A549 (cell line): ENCODE measurements at regions not wholly inside any gene's neighbourhood (a gene's known extent, or its start where the extent isn't known, plus 50 kb on each side); places are given as distances from the start of the nearest gene placed in this dataset.
A peak's percentile ranks its signal among the peaks of the same experiment; 100 is the strongest.

Experiments
- ATAC-seq, 2 experiments: fragments of 200-7000 bp in 1 of 2; fragments of >200 bp in 1 of 2; cut with Nextera tagmentation in 1 of 2; cut with Tn5 transposase in 1 of 2; 3 replicates each; pipeline versions ENCODE4 v1.8.0 to v1.9.1; 2018 to 2020; ENCODE audit warnings: mild to moderate bottlenecking in 1 of 2, moderate library complexity in 1 of 2
- CTCF ChIA-PET: fragments of 300-600 bp; sonication (Branson Sonifier 250); formaldehyde crosslinking; extraction: SDS; loops from one replicate; lab custom pipeline; 2021; ENCODE audit warnings: antibody characterized with exemption, inconsistent platforms; lab: Yijun Ruan, JAX
- POLR2A ChIA-PET: fragments of 350-600 bp; formaldehyde crosslinking; extraction: SDS; loops from one replicate; lab custom pipeline; 2021; ENCODE audit warnings: antibody characterized with exemption, inconsistent platforms; lab: Yijun Ruan, JAX
- DNase-seq, 2 experiments: peaks; one replicate each; pipeline versions ENCODE4 v3.0.0 to v3.0.0-alpha.2; 2011 to 2016; ENCODE audit warnings: low read depth in 1 of 2, low spot score in 1 of 2
- FAIRE-seq: peaks from 2 replicates; lab custom pipeline; 2011; peaks lifted over from hg19 to GRCh38; lab: Jason Lieb, UNC
- H3K27ac ChIP-seq, 2 experiments: fragments of >200 bp; sonication (Bioruptor Twin); formaldehyde crosslinking; 3 replicates each; pipeline ENCODE4 v1.5.1; 2016 to 2017
- H3K4me1 ChIP-seq: fragments of >200 bp; sonication (Bioruptor Twin); formaldehyde crosslinking; 3 replicates; pipeline ENCODE4 v1.6.1; 2016
- H3K4me2 ChIP-seq: fragments of >200 bp; sonication (Bioruptor Twin); formaldehyde crosslinking; 3 replicates; pipeline ENCODE4 v1.6.1; 2016
- H3K4me3 ChIP-seq: fragments of >200 bp; sonication (Bioruptor Twin); formaldehyde crosslinking; 3 replicates; pipeline ENCODE4 v1.5.1; 2016
- H3K9me3 ChIP-seq: fragments of >200 bp; sonication (Bioruptor Twin); formaldehyde crosslinking; 3 replicates; pipeline ENCODE4 v1.6.1; 2016
- CBX2 ChIP-seq: fragments of 200-600 bp; sonication (generic); IDR thresholded peaks from 2 replicates; pipeline ENCODE4 v1.6.1; 2016; ENCODE audit warnings: low read depth, mild to moderate bottlenecking, borderline replicate concordance
- E2F6 ChIP-seq: IDR thresholded peaks from 2 replicates; pipeline ENCODE4 v1.6.1; 2012; ENCODE audit warnings: low read depth, borderline replicate concordance
- EHF ChIP-seq: fragments of 250-450 bp; sonication (Bioruptor Pico); IDR thresholded peaks from 2 replicates; pipeline ENCODE4 v1.5.0; 2020; ENCODE audit warnings: mild to moderate bottlenecking
- EP300 ChIP-seq, 2 experiments: fragments of >200 bp; sonication (Bioruptor Twin); formaldehyde crosslinking; IDR thresholded peaks; 2 replicates in 1 of 2; 3 replicates in 1 of 2; pipeline ENCODE4 v1.6.1; 2016 to 2017
- ESRRA ChIP-seq: fragments of 150-350 bp; IDR thresholded peaks from 2 replicates; pipeline ENCODE4 v1.6.1; 2014; ENCODE audit warnings: mild to moderate bottlenecking, low read length, borderline replicate concordance
- FOSB ChIP-seq: fragments of 250-450 bp; sonication (Bioruptor Pico); IDR thresholded peaks from 2 replicates; pipeline ENCODE4 v1.5.0; 2020; ENCODE audit warnings: mild to moderate bottlenecking, moderate library complexity
- GATA3 ChIP-seq: IDR thresholded peaks from 2 replicates; pipeline ENCODE4 v1.6.1; 2012; ENCODE audit warnings: borderline replicate concordance
- HES2 ChIP-seq: fragments of >200 bp; sonication (Bioruptor Twin); formaldehyde crosslinking; IDR thresholded peaks from 2 replicates; pipeline ENCODE4 v1.6.1; 2016
- HEYL ChIP-seq: fragments of 250-450 bp; sonication (Bioruptor Pico); IDR thresholded peaks from 2 replicates; pipeline ENCODE4 v1.8.0; 2021; ENCODE audit warnings: mild to moderate bottlenecking, moderate library complexity
- HOXA7 ChIP-seq: fragments of 250-450 bp; sonication (Bioruptor Pico); IDR thresholded peaks from 2 replicates; pipeline ENCODE4 v1.5.0; 2020; ENCODE audit warnings: mild to moderate bottlenecking, moderate library complexity
- HOXB5 ChIP-seq: fragments of 250-450 bp; sonication (Bioruptor Pico); IDR thresholded peaks from 2 replicates; pipeline ENCODE4 v1.5.0; 2020; ENCODE audit warnings: mild to moderate bottlenecking, moderate library complexity
- JUNB ChIP-seq: fragments of >200 bp; sonication (Bioruptor Twin); formaldehyde crosslinking; IDR thresholded peaks from 2 replicates; pipeline ENCODE4 v1.6.1; 2016
- KDM5A ChIP-seq: fragments of 200-600 bp; sonication (generic); IDR thresholded peaks from 2 replicates; pipeline ENCODE4 v1.6.1; 2016; ENCODE audit warnings: antibody characterized with exemption, mild to moderate bottlenecking
- MYC ChIP-seq: IDR thresholded peaks from 2 replicates; pipeline ENCODE4 v1.6.1; 2012; ENCODE audit warnings: mild to moderate bottlenecking, inconsistent platforms, low read length, improper control_type of control experiment, borderline replicate concordance
- POLR2AphosphoS2 ChIP-seq: conservative IDR thresholded peaks from 2 replicates; pipeline ENCODE4 v1.6.1; 2012; ENCODE audit warnings: low read length, improper control_type of control experiment, inconsistent platforms
- RAD21 ChIP-seq, 2 experiments: fragments of >200 bp in 1 of 2; sonication (Bioruptor Twin) in 1 of 2; formaldehyde crosslinking in 1 of 2; IDR thresholded peaks in 1 of 2; conservative IDR thresholded peaks in 1 of 2; 2 replicates in 1 of 2; 3 replicates in 1 of 2; pipeline ENCODE4 v1.6.1; 2012 to 2018; ENCODE audit warnings: inconsistent platforms in 1 of 2
- REST ChIP-seq: fragments of 200-600 bp; sonication (generic); IDR thresholded peaks from 2 replicates; pipeline ENCODE4 v1.6.1; 2016; ENCODE audit warnings: antibody characterized with exemption, mild to moderate bottlenecking, moderate library complexity
- RFX5 ChIP-seq: fragments of 450-650 bp; IDR thresholded peaks from 2 replicates; pipeline ENCODE4 v1.7.1; 2014; ENCODE audit warnings: antibody characterized with exemption, mild to moderate bottlenecking, moderate library complexity
- RNF2 ChIP-seq: fragments of 200-600 bp; sonication (generic); IDR thresholded peaks from 2 replicates; pipeline ENCODE4 v1.6.1; 2016; ENCODE audit warnings: low read depth, mild to moderate bottlenecking, antibody characterized with exemption, moderate library complexity, borderline replicate concordance
- SMC3 ChIP-seq: fragments of >200 bp; sonication (Bioruptor Twin); formaldehyde crosslinking; IDR thresholded peaks from 3 replicates; pipeline ENCODE4 v1.6.1; 2018; ENCODE audit warnings: inconsistent platforms
- TP53 ChIP-seq: fragments of 250-450 bp; sonication (Bioruptor Pico); IDR thresholded peaks from 2 replicates; pipeline ENCODE4 v1.5.0; 2021; ENCODE audit warnings: mild to moderate bottlenecking, moderate library complexity
- ZFP36 ChIP-seq: fragments of 450-650 bp; IDR thresholded peaks from 2 replicates; pipeline ENCODE4 v1.6.1; 2014; ENCODE audit warnings: borderline replicate concordance; ENCODE audit not compliant: partially characterized antibody
- ZNF302 ChIP-seq: fragments of 250-450 bp; sonication (Bioruptor Pico); IDR thresholded peaks from 2 replicates; pipeline ENCODE4 v1.9.0; 2021; ENCODE audit warnings: inconsistent platforms, mild to moderate bottlenecking, moderate library complexity
- WGBS: methylation state at CpG from one replicate; pipeline ENCODE4 v1.1.6; 2017; ENCODE audit errors: missing lambda C conversion rate; 5-methylcytosine and 5-hydroxymethylcytosine counted together
- TF ChIP-seq, protein P1 (sequence below): fragments of 250-450 bp; sonication (Bioruptor Pico); IDR thresholded peaks from 2 replicates; pipeline ENCODE4 v1.5.0; 2021; ENCODE audit warnings: mild to moderate bottlenecking, moderate library complexity, borderline replicate concordance
- TF ChIP-seq, protein P2 (sequence below): IDR thresholded peaks from 2 replicates; pipeline ENCODE4 v1.6.1; 2012

GRCh38 chr1:164092603-164093353 is 466.2 kb upstream of the PBX1 start:
- Histone ChIP-seq H3K9me3 (peaks cover 6% of the 10 kb centered on the region; the same call in 1 of the 3 replicates), H3K4me1 (no peaks in the 10 kb centered on the region), H3K4me3 (no peak overlapping the region), H3K27ac (no peak overlapping the region)
- no peak for ATAC-seq
- POLR2A ChIA-PET, result no interaction called here
- 9% methylated on average over 2 of the region's 4 CpGs for WGBS
- FAIRE-seq, result no peak
- TF ChIP-seq CBX2 (no peak), FOSB (no peak), ZFP36 (peak; percentile 59), JUNB (no peak), GATA3 (no peak), MYC (no peak), ESRRA (no peak)
- TF ChIP-seq, all 56 proteins: peak for 1
- no peak for DNase-seq
- no peak overlapping the region for H3K4me2 ChIP-seq
- CTCF ChIA-PET, result no interaction called here

GRCh38 chr1:164093543-164093942 is 465.4 kb upstream of the PBX1 start:
- CTCF ChIA-PET, result no interaction called here
- no peak overlapping the region for H3K27ac ChIP-seq
- POLR2A ChIA-PET, result no interaction called here
- H3K9me3 ChIP-seq, result 0 out of 3 replicates have a peak, but pooled peaks cover 6% of the 10 kb centered on the region
- H3K4me3 ChIP-seq, result no peak overlapping the region
- WGBS, result 26% methylated on average over 2 of the region's 2 CpGs
- DNase-seq (no peak), FAIRE-seq (no peak), ATAC-seq (no peak)
- TF ChIP-seq HOXB5 (CRISPR knock-in tag) (no peak), E2F6 (no peak), CBX2 (no peak), RFX5 (no peak)
- H3K4me1 ChIP-seq, result no peaks in the 10 kb centered on the region
- no peak overlapping the region for H3K4me2 ChIP-seq

DNA sequence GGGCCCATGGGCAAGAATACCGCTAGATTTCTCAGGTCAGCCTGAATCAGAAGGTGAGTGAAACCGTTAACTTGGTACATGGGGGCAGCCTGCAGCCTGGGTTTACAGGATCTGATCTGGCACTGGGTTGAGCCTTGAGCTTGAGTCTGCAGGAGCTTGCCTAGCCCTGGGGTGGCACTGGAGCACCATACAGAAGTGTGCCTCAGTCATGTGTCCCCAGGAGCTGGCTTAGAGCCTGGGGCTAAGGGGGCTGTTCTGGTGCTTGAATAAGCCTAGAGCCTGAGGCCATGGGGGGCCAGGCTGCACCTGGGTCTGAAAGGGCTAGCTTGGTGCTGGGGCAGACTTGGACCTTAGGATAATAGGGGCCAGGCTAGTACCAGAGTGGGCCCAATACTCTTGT is 457.2 kb upstream of the PBX1 start:
- 40% methylated on average over 1 of the region's 2 CpGs for WGBS
- Histone ChIP-seq H3K27ac (no peak overlapping the region), H3K9me3 (no peaks in the 10 kb centered on the region), H3K4me1 (no peaks in the 10 kb centered on the region), H3K4me2 (no peak overlapping the region), H3K4me3 (no peak overlapping the region)
- TF ChIP-seq SMC3 (no peak), HES2 (no peak), ZFP36 (no peak), CBX2 (no peak), MYC (no peak), HEYL (CRISPR knock-in tag) (no peak), TP53 (CRISPR knock-in tag) (no peak), HOXA7 (no peak), EHF (CRISPR knock-in tag) (no peak), ZNF302 (CRISPR knock-in tag) (no peak), RAD21 (conservative IDR thresholded peaks at IDR 0.05 in 1 of 2, IDR thresholded peaks at IDR 0.05 in 1 of 2) (no peak), RNF2 (no peak), ESRRA (no peak), REST (no peak), KDM5A (no peak), POLR2AphosphoS2 (no peak), EP300 (IDR thresholded peaks at IDR 0.05) (no peak), HOXB5 (CRISPR knock-in tag) (no peak)
- TF ChIP-seq, protein P1, sequence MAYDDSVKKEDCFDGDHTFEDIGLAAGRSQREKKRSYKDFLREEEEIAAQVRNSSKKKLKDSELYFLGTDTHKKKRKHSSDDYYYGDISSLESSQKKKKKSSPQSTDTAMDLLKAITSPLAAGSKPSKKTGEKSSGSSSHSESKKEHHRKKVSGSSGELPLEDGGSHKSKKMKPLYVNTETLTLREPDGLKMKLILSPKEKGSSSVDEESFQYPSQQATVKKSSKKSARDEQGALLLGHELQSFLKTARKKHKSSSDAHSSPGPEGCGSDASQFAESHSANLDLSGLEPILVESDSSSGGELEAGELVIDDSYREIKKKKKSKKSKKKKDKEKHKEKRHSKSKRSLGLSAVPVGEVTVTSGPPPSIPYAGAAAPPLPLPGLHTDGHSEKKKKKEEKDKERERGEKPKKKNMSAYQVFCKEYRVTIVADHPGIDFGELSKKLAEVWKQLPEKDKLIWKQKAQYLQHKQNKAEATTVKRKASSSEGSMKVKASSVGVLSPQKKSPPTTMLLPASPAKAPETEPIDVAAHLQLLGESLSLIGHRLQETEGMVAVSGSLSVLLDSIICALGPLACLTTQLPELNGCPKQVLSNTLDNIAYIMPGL, result no peak
- TF ChIP-seq, protein P2, sequence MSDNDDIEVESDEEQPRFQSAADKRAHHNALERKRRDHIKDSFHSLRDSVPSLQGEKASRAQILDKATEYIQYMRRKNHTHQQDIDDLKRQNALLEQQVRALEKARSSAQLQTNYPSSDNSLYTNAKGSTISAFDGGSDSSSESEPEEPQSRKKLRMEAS, result no peak
- ATAC-seq (no peak), DNase-seq (no peak), FAIRE-seq (no peak)
- POLR2A ChIA-PET, result no interaction called here
- CTCF ChIA-PET, result no interaction called here
